ENCODE measurements at regions not wholly inside any gene's neighbourhood (a gene's known extent, or its start where the extent isn't known, plus 50 kb on each side); places are given as distances from the start of the nearest gene placed in this dataset.
"Not testable (repeated sequence)": the region's sequence is repeated elsewhere in the genome, so short reads cannot be mapped to it uniquely, and the experiment has no call there.

DNA sequence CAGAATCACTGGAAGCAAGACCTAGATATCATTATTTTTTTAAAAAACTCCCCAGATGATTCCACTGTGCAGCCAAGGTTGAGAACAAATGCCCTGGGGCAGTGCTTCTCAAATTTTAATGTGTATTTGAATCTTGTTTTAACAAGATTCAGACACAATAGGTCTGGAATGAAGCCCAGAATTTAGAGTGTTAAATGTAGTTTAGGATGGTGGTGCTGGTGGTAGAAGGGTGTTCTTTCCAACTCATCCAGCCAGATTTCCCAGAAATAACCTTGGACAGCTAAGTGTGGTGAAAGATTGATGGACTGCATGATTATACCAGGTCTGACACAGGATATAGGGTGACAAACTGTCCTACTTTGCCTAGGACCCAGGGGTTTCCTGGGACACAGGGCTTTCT lies 120.1 kb upstream of the MED14 start:
- TF ChIP-seq POLR2A (IDR thresholded peaks at IDR 0.05; ENCODE audit: extremely low read depth, insufficient read length): no peak
- TF ChIP-seq, protein P1, sequence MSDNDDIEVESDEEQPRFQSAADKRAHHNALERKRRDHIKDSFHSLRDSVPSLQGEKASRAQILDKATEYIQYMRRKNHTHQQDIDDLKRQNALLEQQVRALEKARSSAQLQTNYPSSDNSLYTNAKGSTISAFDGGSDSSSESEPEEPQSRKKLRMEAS (IDR thresholded peaks at IDR 0.05; ENCODE audit: low read depth, low read length): no peak
- no peak for TF ChIP-seq CTCF (IDR thresholded peaks at IDR 0.05; ENCODE audit: low read depth, low read length)
- no peak for TF ChIP-seq MYC (IDR thresholded peaks at IDR 0.05; ENCODE audit: low read depth, low read length)
- no peak for DNase-seq (ENCODE audit: low read depth)
- no peak overlapping the region for H3K4me3 ChIP-seq (ENCODE audit: low read depth, low read length)

GRCh38 chrX:40855932-40856515 lies 120.7 kb upstream of the MED14 start:
- TF ChIP-seq MYC (IDR thresholded peaks at IDR 0.05; ENCODE audit: low read depth, low read length): no peak
- TF ChIP-seq CTCF (IDR thresholded peaks at IDR 0.05; ENCODE audit: low read depth, low read length): no peak
- TF ChIP-seq, protein P1 (IDR thresholded peaks at IDR 0.05; ENCODE audit: low read depth, low read length): no peak
- TF ChIP-seq POLR2A (IDR thresholded peaks at IDR 0.05; ENCODE audit: extremely low read depth, insufficient read length): no peak
- DNase-seq (ENCODE audit: low read depth): no peak
- H3K4me3 ChIP-seq (ENCODE audit: low read depth, low read length): no peak overlapping the region

DNA sequence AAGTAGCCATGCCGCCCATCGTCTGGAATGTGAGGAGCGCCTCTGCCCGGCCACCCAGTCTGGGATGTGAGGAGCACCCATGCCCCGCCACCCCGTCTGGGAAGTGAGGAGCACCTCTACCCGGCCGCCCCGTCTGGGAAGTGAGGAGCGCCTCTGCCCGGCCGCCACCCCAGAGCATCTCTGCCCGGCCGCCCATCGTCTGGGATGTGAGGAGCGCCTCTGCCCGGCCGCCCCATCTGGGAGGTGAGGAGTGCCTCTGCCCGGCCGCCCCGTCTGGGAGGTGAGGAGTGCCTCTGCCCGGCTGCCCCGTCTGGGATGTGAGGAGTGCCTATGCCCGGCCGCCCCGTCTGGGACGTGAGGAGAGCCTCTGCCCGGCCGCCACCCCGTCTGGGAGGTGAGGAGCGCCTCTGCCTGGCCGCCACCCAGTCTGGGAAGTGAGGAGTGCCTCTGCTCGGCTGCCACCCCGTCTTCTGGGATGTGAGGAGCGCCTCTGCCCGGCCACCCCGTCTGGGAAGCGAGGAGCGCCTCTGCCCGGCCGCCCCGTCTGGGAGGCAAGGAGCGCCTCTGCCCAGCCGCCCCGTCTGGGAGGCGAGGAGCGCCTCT lies 126.7 kb upstream of the MED14 start:
- not testable (repeated sequence) for DNase-seq (ENCODE audit: low read depth); H3K4me3 ChIP-seq (ENCODE audit: low read depth, low read length)

- not testable (repeated sequence) for DNase-seq (ENCODE audit: low read depth); H3K4me3 ChIP-seq (ENCODE audit: low read depth, low read length)
Measured at GRCh38 chrX:40863260-40863659, 127.9 kb upstream of the MED14 start.

DNA sequence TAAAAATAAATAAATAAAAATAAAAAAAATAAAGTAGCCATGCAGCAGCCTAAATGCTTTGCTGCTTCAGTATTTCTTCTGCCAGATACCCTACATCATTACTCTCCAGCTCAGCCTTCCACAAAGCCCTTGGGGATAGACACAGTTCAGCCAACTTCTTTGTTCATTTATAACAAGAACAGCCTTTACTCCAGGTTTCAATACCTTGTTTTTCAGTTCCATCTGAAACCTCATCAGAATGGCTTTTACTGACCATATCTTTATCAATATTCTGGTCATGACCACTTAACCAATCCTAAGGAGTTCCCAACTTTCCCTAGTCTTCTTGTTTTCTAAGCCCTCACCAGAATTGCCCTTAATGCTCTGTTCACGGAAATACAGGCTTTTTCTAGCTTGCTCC lies 128.3 kb upstream of the MED14 start:
- TF ChIP-seq, protein P1 (IDR thresholded peaks at IDR 0.05; ENCODE audit: low read depth, low read length): no peak
- TF ChIP-seq CTCF (IDR thresholded peaks at IDR 0.05; ENCODE audit: low read depth, low read length) (no peak), MYC (IDR thresholded peaks at IDR 0.05; ENCODE audit: low read depth, low read length) (no peak), POLR2A (IDR thresholded peaks at IDR 0.05; ENCODE audit: extremely low read depth, insufficient read length) (no peak)
- no peak overlapping the region for H3K4me3 ChIP-seq (ENCODE audit: low read depth, low read length)
- no peak for DNase-seq (ENCODE audit: low read depth)

DNA sequence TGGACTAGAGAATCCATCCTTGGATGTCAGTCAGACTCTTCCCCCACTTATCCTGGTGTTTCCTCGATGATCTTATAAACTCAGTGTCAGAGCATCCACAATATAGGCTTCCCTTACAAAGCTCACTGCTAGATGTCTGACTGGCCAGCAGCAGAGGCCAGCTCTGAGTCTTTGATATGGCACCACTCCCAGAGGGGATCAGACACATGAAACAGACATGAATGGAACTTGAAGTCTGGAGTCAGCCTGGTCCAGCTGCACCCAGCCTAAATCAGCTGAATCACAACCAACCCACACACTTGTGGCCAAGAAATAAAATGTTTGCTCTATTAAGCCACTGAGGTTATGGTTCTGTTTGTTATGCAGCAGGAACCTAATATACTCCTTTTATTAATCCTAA lies 129.6 kb upstream of the MED14 start:
- H3K4me3 ChIP-seq (ENCODE audit: low read depth, low read length): no peak overlapping the region

GRCh38 chrX:40866893-40867292 lies 131.6 kb upstream of the MED14 start:
- DNase-seq (ENCODE audit: low read depth): no peak

More for the DNA sequence above, 129.6 kb upstream of the MED14 start:
- no peak for DNase-seq (ENCODE audit: low read depth)
- TF ChIP-seq, protein P1 (IDR thresholded peaks at IDR 0.05; ENCODE audit: low read depth, low read length): no peak

More at GRCh38 chrX:40866893-40867292, 131.6 kb upstream of the MED14 start:
- no peak overlapping the region for H3K4me3 ChIP-seq (ENCODE audit: low read depth, low read length)
- TF ChIP-seq, protein P1 (IDR thresholded peaks at IDR 0.05; ENCODE audit: low read depth, low read length): no peak
- TF ChIP-seq MYC (IDR thresholded peaks at IDR 0.05; ENCODE audit: low read depth, low read length) (no peak), POLR2A (IDR thresholded peaks at IDR 0.05; ENCODE audit: extremely low read depth, insufficient read length) (no peak), CTCF (IDR thresholded peaks at IDR 0.05; ENCODE audit: low read depth, low read length) (no peak)

All from NB4 (cell line).